GM12892 (cell line): ENCODE measurements at regions not wholly inside any gene's neighbourhood (a gene's known extent, or its start where the extent isn't known, plus 50 kb on each side); places are given as distances from the start of the nearest gene placed in this dataset.
"Not testable (repeated sequence)": the region's sequence is repeated elsewhere in the genome, so short reads cannot be mapped to it uniquely, and the experiment has no call there.

ENCODE experiments used
- POLR2A ChIP-seq: IDR thresholded peaks from 2 replicates; pipeline ENCODE4 v1.6.1; 2011; ENCODE audit warnings: low read depth, low read length, control low read depth
- TAF1 ChIP-seq: IDR thresholded peaks from 2 replicates; pipeline ENCODE4 v1.6.1; 2011; ENCODE audit warnings: low read depth, mild to moderate bottlenecking, control low read depth, low read length, borderline replicate concordance

GRCh38 chr10:31135791-31136190, 104.1 kb upstream of the ZNF438 start:
- TF ChIP-seq POLR2A, TAF1: not testable (repeated sequence)
